Activated T-cell treated with anti-CD3 and anti-CD28 coated beads, Interleukin-2, amount 50 U/mL, for 24 hours (primary cell): ENCODE measurements at regions not wholly inside any gene's neighbourhood (a gene's known extent, or its start where the extent isn't known, plus 50 kb on each side); places are given as distances from the start of the nearest gene placed in this dataset.

Source experiments
- DNase-seq: peaks from one replicate; pipeline ENCODE4 v3.0.0-alpha.2; 2020
- H3K27ac Mint-ChIP-seq: 2 replicates; pipeline ENCODE4 v1.8.0; 2020; ENCODE audit warnings: mild to moderate bottlenecking, mixed read lengths
- H3K27me3 Mint-ChIP-seq: 2 replicates; pipeline ENCODE4 v1.8.0; 2020; ENCODE audit warnings: mixed read lengths
- H3K36me3 Mint-ChIP-seq: 2 replicates; pipeline ENCODE4 v1.8.0; 2020; ENCODE audit warnings: low read depth, mixed read lengths
- H3K4me1 Mint-ChIP-seq: 2 replicates; pipeline ENCODE4 v1.8.0; 2020; ENCODE audit warnings: low read depth, mixed read lengths
- H3K4me3 Mint-ChIP-seq: 2 replicates; pipeline ENCODE4 v1.8.0; 2020; ENCODE audit warnings: mild to moderate bottlenecking, moderate library complexity, mixed read lengths
- H3K9me3 Mint-ChIP-seq: 2 replicates; pipeline ENCODE4 v1.8.0; 2020; ENCODE audit warnings: mixed read lengths

- Mint-ChIP-seq H3K9me3 (no peaks in the 10 kb centered on the region), H3K4me1 (peaks cover 4% of the 10 kb centered on the region), H3K4me3 (no peak overlapping the region), H3K27me3 (peaks cover 31% of the 10 kb centered on the region), H3K36me3 (no peaks in the 10 kb centered on the region), H3K27ac (no peak overlapping the region)
- no peak for DNase-seq
Measured at GRCh38 chr1:162944974-162945674, 84.1 kb upstream of the CCDC190 start.

GRCh38 chr1:162943622-162944021 is 82.6 kb upstream of the CCDC190 start:
- DNase-seq, result no peak
- Mint-ChIP-seq H3K27me3 (peaks cover 31% of the 10 kb centered on the region), H3K4me1 (peaks cover 4% of the 10 kb centered on the region), H3K27ac (no peak overlapping the region), H3K36me3 (no peaks in the 10 kb centered on the region), H3K4me3 (no peak overlapping the region), H3K9me3 (no peaks in the 10 kb centered on the region)

DNA sequence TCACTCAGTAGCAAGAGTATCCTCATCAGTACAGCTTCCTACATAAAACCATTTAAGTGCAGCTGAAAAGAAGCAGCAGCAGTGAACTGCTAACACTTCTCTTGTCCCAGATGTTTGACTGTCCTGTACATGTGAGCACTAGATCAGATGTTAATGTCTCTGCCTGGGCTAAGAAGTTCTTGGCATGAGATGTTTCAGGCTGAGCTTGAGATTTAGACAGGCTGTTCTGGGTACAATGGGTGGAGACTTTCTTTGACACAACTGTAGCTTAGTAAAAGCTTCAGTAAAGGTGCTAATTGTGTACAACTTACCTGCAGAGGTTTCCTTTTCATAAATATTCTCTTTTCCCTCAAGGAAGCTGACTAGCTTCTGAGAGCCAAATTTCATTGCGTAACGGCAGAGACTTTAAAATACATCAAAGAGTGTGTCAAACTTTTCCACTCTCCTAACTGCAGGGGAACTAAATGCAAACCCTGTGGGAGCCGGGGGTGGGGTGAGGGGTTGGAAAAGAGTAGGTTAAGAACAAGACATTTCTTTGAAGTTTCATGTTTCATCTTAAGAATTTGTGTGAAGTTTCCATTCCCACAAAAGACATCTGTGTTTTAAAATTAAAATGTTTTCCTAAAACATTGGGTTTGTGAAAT is 82.1 kb upstream of the CCDC190 start:
- H3K27me3 Mint-ChIP-seq, result peaks cover 31% of the 10 kb centered on the region
- DNase-seq, result no peak

GRCh38 chr1:162941024-162941423 is 80.0 kb upstream of the CCDC190 start:
- Mint-ChIP-seq H3K27me3 (peaks cover 32% of the 10 kb centered on the region), H3K9me3 (no peaks in the 10 kb centered on the region), H3K4me1 (peaks cover 4% of the 10 kb centered on the region), H3K36me3 (no peaks in the 10 kb centered on the region), H3K27ac (no peak overlapping the region), H3K4me3 (no peak overlapping the region)
- no peak for DNase-seq

More for the DNA sequence above, 82.1 kb upstream of the CCDC190 start:
- Mint-ChIP-seq H3K9me3 (no peaks in the 10 kb centered on the region), H3K4me1 (peaks cover 4% of the 10 kb centered on the region), H3K27ac (no peak overlapping the region), H3K36me3 (no peaks in the 10 kb centered on the region), H3K4me3 (no peak overlapping the region)

DNA sequence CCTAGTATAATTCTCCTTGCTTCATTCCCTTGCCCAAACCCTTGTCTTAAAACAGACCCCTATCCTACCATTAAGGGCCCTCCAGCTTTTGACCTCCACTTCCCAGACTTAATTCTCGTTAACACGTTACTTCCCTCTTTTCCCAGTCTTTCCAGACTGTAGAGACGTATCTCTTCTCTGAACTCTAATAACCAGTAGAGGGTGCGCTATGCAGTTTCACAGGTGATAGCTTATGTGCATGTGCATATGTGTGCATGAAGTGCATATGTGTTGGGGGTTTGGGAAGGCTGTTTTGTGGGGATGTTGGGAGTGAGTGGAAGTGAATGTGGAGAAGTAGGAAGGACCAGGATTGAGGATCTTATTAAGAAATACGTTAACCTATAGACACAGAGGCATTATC is 78.1 kb upstream of the CCDC190 start:
- Mint-ChIP-seq H3K4me1 (peaks cover 4% of the 10 kb centered on the region), H3K27ac (no peak overlapping the region), H3K4me3 (no peak overlapping the region), H3K9me3 (no peaks in the 10 kb centered on the region), H3K27me3 (peaks cover 33% of the 10 kb centered on the region), H3K36me3 (no peaks in the 10 kb centered on the region)
- DNase-seq, result no peak

GRCh38 chr1:162937716-162938395 is 76.9 kb upstream of the CCDC190 start:
- Mint-ChIP-seq H3K27ac (no peak overlapping the region), H3K36me3 (no peaks in the 10 kb centered on the region), H3K4me1 (peaks cover under 1% of the 10 kb centered on the region), H3K27me3 (peaks cover 33% of the 10 kb centered on the region), H3K4me3 (no peak overlapping the region), H3K9me3 (no peaks in the 10 kb centered on the region)
- no peak for DNase-seq

DNA sequence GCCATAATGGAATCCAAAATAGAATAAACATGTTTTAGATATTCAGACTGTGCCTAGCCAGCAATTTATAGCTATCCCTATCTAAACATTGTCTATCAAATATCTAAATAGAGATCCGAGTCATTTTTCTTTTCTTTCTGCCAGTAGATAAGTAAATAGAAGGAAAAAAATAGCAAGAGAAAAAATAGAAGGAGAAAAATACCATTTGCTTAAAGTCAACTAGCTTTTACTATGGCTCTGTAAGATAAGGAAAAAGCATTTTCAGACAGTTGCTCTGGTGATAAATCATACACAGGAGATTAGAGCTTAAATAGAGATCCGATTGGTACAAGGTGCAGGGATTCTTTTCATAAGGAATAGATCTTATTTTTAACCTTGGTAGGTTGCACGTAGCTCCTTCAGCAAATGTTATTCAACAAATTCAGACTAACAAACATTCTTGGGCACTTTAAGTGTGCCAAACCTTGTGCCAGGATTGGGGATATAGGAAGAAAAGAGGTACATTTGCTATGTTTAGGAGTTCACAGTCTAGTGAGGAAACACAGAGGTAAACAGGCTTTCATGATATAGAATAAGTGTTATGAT is 70.1 kb upstream of the CCDC190 start:
- DNase-seq, result no peak
- no peaks in the 10 kb centered on the region for H3K36me3 Mint-ChIP-seq
- no peaks in the 10 kb centered on the region for H3K4me1 Mint-ChIP-seq
- no peak overlapping the region for H3K4me3 Mint-ChIP-seq
- no peak overlapping the region for H3K27ac Mint-ChIP-seq
- peaks cover 27% of the 10 kb centered on the region for H3K27me3 Mint-ChIP-seq
- no peaks in the 10 kb centered on the region for H3K9me3 Mint-ChIP-seq

- DNase-seq, result no peak
- Mint-ChIP-seq H3K4me3 (no peak overlapping the region), H3K27ac (no peak overlapping the region), H3K4me1 (no peaks in the 10 kb centered on the region), H3K9me3 (no peaks in the 10 kb centered on the region), H3K36me3 (no peaks in the 10 kb centered on the region), H3K27me3 (peaks cover 30% of the 10 kb centered on the region)
Measured at GRCh38 chr1:162930532-162930931, 69.6 kb upstream of the CCDC190 start.

- Mint-ChIP-seq H3K36me3 (no peaks in the 10 kb centered on the region), H3K27ac (no peak overlapping the region), H3K4me3 (no peak overlapping the region)
Measured at GRCh38 chr1:162929177-162929576, 68.2 kb upstream of the CCDC190 start.

DNA sequence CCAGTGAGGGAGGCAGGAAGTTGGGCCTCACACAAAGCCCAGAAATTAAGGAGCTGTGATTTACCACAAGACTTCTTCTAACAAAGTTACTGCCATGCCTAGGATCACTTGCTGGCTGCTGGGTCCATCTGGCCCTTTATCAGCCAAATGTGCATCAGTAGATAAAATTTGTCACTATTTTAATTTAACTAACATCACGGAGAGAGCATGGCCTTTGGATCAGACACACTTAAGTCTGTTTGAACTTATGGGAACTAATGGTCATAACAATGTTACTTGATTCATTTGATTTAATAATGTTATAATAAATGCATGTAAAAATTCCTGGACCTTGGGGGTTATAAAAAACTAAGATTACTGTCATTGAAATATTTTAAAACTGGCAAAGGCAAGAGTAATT is 67.2 kb upstream of the CCDC190 start:
- Mint-ChIP-seq H3K4me3 (no peak overlapping the region), H3K9me3 (no peaks in the 10 kb centered on the region), H3K4me1 (no peaks in the 10 kb centered on the region), H3K27me3 (peaks cover 26% of the 10 kb centered on the region), H3K27ac (no peak overlapping the region), H3K36me3 (no peaks in the 10 kb centered on the region)
- no peak for DNase-seq

More at GRCh38 chr1:162929177-162929576, 68.2 kb upstream of the CCDC190 start:
- DNase-seq, result no peak
- Mint-ChIP-seq H3K9me3 (no peaks in the 10 kb centered on the region), H3K27me3 (peaks cover 26% of the 10 kb centered on the region), H3K4me1 (no peaks in the 10 kb centered on the region)

- H3K9me3 Mint-ChIP-seq, result no peaks in the 10 kb centered on the region
- H3K4me3 Mint-ChIP-seq, result no peak overlapping the region
- no peak overlapping the region for H3K27ac Mint-ChIP-seq
- no peaks in the 10 kb centered on the region for H3K36me3 Mint-ChIP-seq
- no peaks in the 10 kb centered on the region for H3K4me1 Mint-ChIP-seq
- peaks cover 23% of the 10 kb centered on the region for H3K27me3 Mint-ChIP-seq
- DNase-seq, result no peak
Measured at GRCh38 chr1:162927421-162927820, 66.4 kb upstream of the CCDC190 start.

DNA sequence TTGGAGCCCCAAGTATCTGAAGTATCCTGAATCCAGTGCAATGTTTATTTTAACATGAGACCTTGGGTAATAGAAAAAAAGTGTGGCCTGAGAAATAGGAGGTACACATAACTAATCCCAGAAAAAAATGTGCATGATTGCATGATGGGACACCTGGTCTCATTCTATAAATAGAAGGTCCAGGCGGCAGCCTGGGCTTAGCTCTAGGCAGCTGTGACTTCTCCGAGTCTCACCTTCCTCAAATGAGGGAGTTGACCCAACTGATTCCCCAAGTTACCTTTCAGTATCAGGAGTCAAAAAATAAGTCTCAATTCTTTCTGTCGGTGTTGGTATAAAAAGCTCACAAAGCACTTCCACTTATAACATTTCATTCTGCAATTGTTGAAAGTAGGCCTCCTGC is 65.9 kb upstream of the CCDC190 start:
- DNase-seq, result no peak
- Mint-ChIP-seq H3K4me3 (no peak overlapping the region), H3K27ac (no peak overlapping the region), H3K9me3 (no peaks in the 10 kb centered on the region), H3K36me3 (no peaks in the 10 kb centered on the region), H3K27me3 (peaks cover 23% of the 10 kb centered on the region), H3K4me1 (peaks cover 3% of the 10 kb centered on the region)

GRCh38 chr1:162924179-162924578 is 63.2 kb upstream of the CCDC190 start:
- Mint-ChIP-seq H3K4me1 (peaks cover 3% of the 10 kb centered on the region), H3K27me3 (peaks cover 10% of the 10 kb centered on the region), H3K9me3 (no peaks in the 10 kb centered on the region), H3K27ac (no peak overlapping the region), H3K4me3 (no peak overlapping the region), H3K36me3 (no peaks in the 10 kb centered on the region)
- no peak for DNase-seq

GRCh38 chr1:162922201-162922600 is 61.2 kb upstream of the CCDC190 start:
- Mint-ChIP-seq H3K9me3 (no peaks in the 10 kb centered on the region), H3K4me3 (no peak overlapping the region), H3K36me3 (no peaks in the 10 kb centered on the region), H3K27ac (no peak overlapping the region), H3K4me1 (peaks cover 3% of the 10 kb centered on the region), H3K27me3 (peaks cover 24% of the 10 kb centered on the region)
- DNase-seq, result no peak

DNA sequence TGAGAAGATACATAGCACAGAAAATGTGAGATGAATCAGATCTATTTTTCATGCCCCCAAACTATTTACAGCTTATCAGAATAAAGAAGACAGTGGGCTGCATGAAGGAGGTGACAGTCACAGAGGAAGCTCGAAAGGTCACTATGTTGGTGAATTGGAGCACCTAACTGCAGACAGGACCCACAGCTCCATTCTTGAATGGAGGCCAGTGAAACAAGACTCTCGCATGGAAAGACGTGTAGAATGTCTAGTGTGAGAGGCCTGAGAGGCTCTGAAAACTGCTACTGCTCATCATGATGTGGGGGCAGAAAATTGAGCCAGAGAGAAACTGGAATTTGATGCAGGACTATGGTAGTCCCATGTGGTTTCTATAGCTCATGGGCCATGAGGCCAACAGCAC is 60.3 kb upstream of the CCDC190 start:
- DNase-seq, result no peak
- H3K27me3 Mint-ChIP-seq, result peaks cover 30% of the 10 kb centered on the region
- H3K27ac Mint-ChIP-seq, result no peak overlapping the region
- H3K36me3 Mint-ChIP-seq, result no peaks in the 10 kb centered on the region
- H3K4me3 Mint-ChIP-seq, result no peak overlapping the region
- peaks cover 3% of the 10 kb centered on the region for H3K4me1 Mint-ChIP-seq
- no peaks in the 10 kb centered on the region for H3K9me3 Mint-ChIP-seq
